ENCODE measurements at regions not wholly inside any gene's neighbourhood (a gene's known extent, or its start where the extent isn't known, plus 50 kb on each side); places are given as distances from the start of the nearest gene placed in this dataset.

DNA sequence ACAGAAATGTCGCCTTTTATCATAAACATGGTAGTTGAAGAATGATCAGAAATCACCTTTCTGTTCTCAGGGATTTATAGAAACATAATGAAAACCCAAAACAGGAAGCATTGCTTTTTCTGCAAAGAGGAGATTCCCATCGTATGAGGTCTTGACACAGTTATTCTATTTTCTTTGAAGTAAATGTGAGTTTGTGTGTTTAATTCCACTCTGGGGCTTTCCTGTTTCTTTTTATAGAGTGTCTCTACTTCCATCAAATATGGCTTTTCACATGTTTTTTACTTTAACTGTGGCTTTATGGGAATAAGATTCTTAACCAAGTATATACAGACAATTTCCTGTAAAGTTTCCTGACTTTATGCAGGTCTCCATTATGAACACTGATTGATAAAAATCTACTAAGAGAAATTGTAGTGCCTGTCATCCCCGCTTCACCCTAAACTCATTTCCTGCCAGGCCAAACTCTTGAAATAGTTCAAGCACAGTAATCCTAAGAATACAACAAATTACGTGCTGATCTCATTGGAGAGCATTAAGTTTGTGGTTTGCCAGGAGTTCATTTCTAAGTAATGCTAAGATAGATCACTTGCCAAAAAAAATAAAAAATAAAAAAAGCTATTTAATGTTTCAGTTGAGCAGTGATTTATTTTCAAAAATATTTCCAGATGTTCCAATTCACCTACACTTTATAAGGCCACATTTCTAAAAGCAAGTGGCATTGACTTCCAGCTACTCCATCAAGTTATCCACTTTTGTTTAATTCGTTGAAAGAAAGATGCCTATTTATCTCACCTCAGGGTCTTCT, 52.2 kb upstream of the SEC61G start:
- TF ChIP-seq EZH2 (IDR thresholded peaks at IDR 0.05; ENCODE audit: borderline replicate concordance, low read length), result no peak
- TF ChIP-seq, protein P1, sequence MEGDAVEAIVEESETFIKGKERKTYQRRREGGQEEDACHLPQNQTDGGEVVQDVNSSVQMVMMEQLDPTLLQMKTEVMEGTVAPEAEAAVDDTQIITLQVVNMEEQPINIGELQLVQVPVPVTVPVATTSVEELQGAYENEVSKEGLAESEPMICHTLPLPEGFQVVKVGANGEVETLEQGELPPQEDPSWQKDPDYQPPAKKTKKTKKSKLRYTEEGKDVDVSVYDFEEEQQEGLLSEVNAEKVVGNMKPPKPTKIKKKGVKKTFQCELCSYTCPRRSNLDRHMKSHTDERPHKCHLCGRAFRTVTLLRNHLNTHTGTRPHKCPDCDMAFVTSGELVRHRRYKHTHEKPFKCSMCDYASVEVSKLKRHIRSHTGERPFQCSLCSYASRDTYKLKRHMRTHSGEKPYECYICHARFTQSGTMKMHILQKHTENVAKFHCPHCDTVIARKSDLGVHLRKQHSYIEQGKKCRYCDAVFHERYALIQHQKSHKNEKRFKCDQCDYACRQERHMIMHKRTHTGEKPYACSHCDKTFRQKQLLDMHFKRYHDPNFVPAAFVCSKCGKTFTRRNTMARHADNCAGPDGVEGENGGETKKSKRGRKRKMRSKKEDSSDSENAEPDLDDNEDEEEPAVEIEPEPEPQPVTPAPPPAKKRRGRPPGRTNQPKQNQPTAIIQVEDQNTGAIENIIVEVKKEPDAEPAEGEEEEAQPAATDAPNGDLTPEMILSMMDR (IDR thresholded peaks at IDR 0.05; ENCODE audit: low read length), result no peak

Data from OCI-LY1 (cell line).